ENCODE measurements at regions not wholly inside any gene's neighbourhood (a gene's known extent, or its start where the extent isn't known, plus 50 kb on each side); places are given as distances from the start of the nearest gene placed in this dataset.

DNA sequence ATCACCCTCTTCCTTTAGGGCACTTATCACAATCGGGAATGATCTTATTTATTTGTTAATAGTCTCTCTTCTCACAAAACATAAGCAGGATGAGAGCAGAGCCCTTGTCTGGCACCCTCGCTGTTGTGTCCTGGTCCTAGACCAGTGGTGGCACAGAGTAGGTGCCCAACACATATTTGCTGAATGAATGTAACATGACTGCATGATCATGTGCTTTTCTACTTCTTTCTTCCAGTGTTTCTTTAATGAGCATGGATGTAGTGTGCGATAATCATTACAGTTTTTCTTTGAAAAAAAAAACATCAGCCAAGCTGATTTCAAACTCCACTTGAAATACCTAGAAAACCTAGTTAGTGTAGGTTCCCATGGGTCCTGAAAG lies 164.1 kb downstream of the CHIC2 start:
- no peak for TF ChIP-seq GATA2 (IDR thresholded peaks at IDR 0.05; ENCODE audit: low read depth, low read length)
- TF ChIP-seq GATA3 (IDR thresholded peaks at IDR 0.05; ENCODE audit: low read depth, low read length), result no peak
